GM12878 (cell line): ENCODE measurements at regions not wholly inside any gene's neighbourhood (a gene's known extent, or its start where the extent isn't known, plus 50 kb on each side); places are given as distances from the start of the nearest gene placed in this dataset.

Experiments
- ATAC-seq: fragments of 200-7000 bp; cut with Tn5 transposase; 3 replicates; pipeline ENCODE4 v1.9.1; 2020; ENCODE audit warnings: mild to moderate bottlenecking, moderate library complexity
- BruUV-seq: library from RNA; stranded (reverse); fragments of 400-500 nt; replicated peaks from 2 replicates; lab custom pipeline; 2021; lab: Mats Ljungman, UMichigan
- CTCF ChIA-PET: fragments of 300-600 bp; sonication (Branson Sonifier 250); formaldehyde crosslinking; extraction: SDS; loops from one replicate; lab custom pipeline; 2021; ENCODE audit warnings: inconsistent platforms; lab: Yijun Ruan, JAX
- POLR2A ChIA-PET: fragments of 350-600 bp; formaldehyde crosslinking; extraction: SDS; loops from one replicate; lab custom pipeline; 2021; ENCODE audit warnings: inconsistent platforms; lab: Charles Lee
- RAD21 ChIA-PET: fragments of 300-600 bp; sonication (Branson Sonifier 250); formaldehyde crosslinking; loops from one replicate; lab custom pipeline; 2023; ENCODE audit warnings: antibody characterized with exemption; ENCODE audit not compliant: unreplicated experiment; lab: Charles Lee
- SMC1A ChIA-PET: fragments of 300-600 bp; sonication (Branson Sonifier 250); formaldehyde crosslinking; loops from one replicate; lab custom pipeline; 2023; ENCODE audit not compliant: unreplicated experiment, uncharacterized antibody; lab: Charles Lee
- DNase-seq: peaks from one replicate; pipeline ENCODE4 v3.0.0-alpha.2; 2011; ENCODE audit warnings: low read depth, low spot score
- FAIRE-seq: peaks from 3 replicates; lab custom pipeline; 2011; peaks lifted over from hg19 to GRCh38; lab: Jason Lieb, UNC
- H2AFZ ChIP-seq: 2 replicates; pipeline ENCODE4 v1.6.0; 2011; ENCODE audit warnings: low read depth, low read length, control low read depth; ENCODE audit not compliant: control insufficient read depth
- H3K27ac ChIP-seq: 2 replicates; pipeline ENCODE4 v1.5.1; 2011; ENCODE audit warnings: control low read depth; ENCODE audit not compliant: control insufficient read depth, insufficient read depth
- H3K27me3 ChIP-seq, 2 experiments: replicated peaks in 1 of 2; 2 replicates each; pipeline versions ENCODE4 v1.6.0 to v1.6.1; 2011; ENCODE audit warnings: low read length in 1 of 2; ENCODE audit not compliant: control insufficient read depth in 2 of 2, insufficient read depth in 2 of 2
- H3K36me3 ChIP-seq, 2 experiments: 2 replicates each; pipeline ENCODE4 v1.5.1; 2011; ENCODE audit warnings: low read length in 1 of 2; ENCODE audit not compliant: control insufficient read depth in 2 of 2, insufficient read depth in 2 of 2
- H3K4me1 ChIP-seq: 2 replicates; pipeline ENCODE4 v1.6.1; 2011; ENCODE audit warnings: mild to moderate bottlenecking, low read length, moderate library complexity, mixed read lengths; ENCODE audit not compliant: control insufficient read depth, insufficient read depth
- H3K4me2 ChIP-seq: 2 replicates; pipeline ENCODE4 v1.6.0; 2011; ENCODE audit warnings: control low read depth; ENCODE audit not compliant: control insufficient read depth, insufficient read depth
- H3K4me3 ChIP-seq: fragments of 200-600 bp; sonication (generic); 2 replicates; pipeline ENCODE4 v1.5.1; 2016
- H3K79me2 ChIP-seq: 2 replicates; pipeline ENCODE4 v1.6.0; 2011; ENCODE audit warnings: low read length; ENCODE audit not compliant: control insufficient read depth, insufficient read depth
- H3K9ac ChIP-seq: 2 replicates; pipeline ENCODE4 v1.8.0; 2011; ENCODE audit warnings: low read length, control low read depth, mixed read lengths; ENCODE audit not compliant: control insufficient read depth, insufficient read depth
- H3K9me3 ChIP-seq: replicated peaks from 3 replicates; pipeline ENCODE4 v1.5.1; 2011; ENCODE audit warnings: mild to moderate bottlenecking, low read length; ENCODE audit not compliant: control insufficient read depth, insufficient read depth
- H4K20me1 ChIP-seq: 2 replicates; pipeline ENCODE4 v1.6.0; 2011; ENCODE audit not compliant: control insufficient read depth, insufficient read depth
- CBFB ChIP-seq: IDR thresholded peaks from 2 replicates; pipeline ENCODE4 v1.6.1; 2016; ENCODE audit warnings: antibody characterized with exemption, low read depth
- CREB1 ChIP-seq: IDR thresholded peaks from 2 replicates; pipeline ENCODE4 v1.6.1; 2012; ENCODE audit warnings: low read depth, mild to moderate bottlenecking, inconsistent platforms
- E2F8 ChIP-seq: fragments of 450-650 bp; IDR thresholded peaks from 2 replicates; pipeline ENCODE4 v1.6.1; 2018; ENCODE audit warnings: mild to moderate bottlenecking, low read depth, moderate library complexity; ENCODE audit not compliant: partially characterized antibody
- JUND ChIP-seq: IDR thresholded peaks from 2 replicates; pipeline ENCODE4 v1.6.1; 2012; ENCODE audit warnings: low read depth, mild to moderate bottlenecking, low read length, improper control_type of control experiment, moderate library complexity
- KLF5 ChIP-seq: fragments of 450-650 bp; IDR thresholded peaks from 2 replicates; pipeline ENCODE4 v1.6.1; 2014; ENCODE audit warnings: mild to moderate bottlenecking; ENCODE audit not compliant: partially characterized antibody
- MTA2 ChIP-seq: fragments of 450-650 bp; IDR thresholded peaks from 2 replicates; pipeline ENCODE4 v1.6.1; 2016; ENCODE audit warnings: low read depth, mild to moderate bottlenecking, moderate library complexity
- MTA3 ChIP-seq: IDR thresholded peaks from 2 replicates; pipeline ENCODE4 v1.6.1; 2012; ENCODE audit warnings: low read length, inconsistent platforms, borderline replicate concordance
- MXI1 ChIP-seq: fragments of 150-350 bp; IDR thresholded peaks from 2 replicates; pipeline ENCODE4 v1.6.1; 2011; ENCODE audit warnings: low read depth, mild to moderate bottlenecking, inconsistent platforms, low read length, improper control_type of control experiment
- NBN ChIP-seq: fragments of 450-650 bp; IDR thresholded peaks from 2 replicates; pipeline ENCODE4 v1.6.1; 2016
- NFYB ChIP-seq: IDR thresholded peaks from 2 replicates; pipeline ENCODE4 v1.6.1; 2011; ENCODE audit warnings: low read depth, mild to moderate bottlenecking, low read length, improper control_type of control experiment, moderate library complexity; ENCODE audit not compliant: insufficient read depth
- PAX5 ChIP-seq: IDR thresholded peaks from 2 replicates; pipeline ENCODE4 v1.6.1; 2011; ENCODE audit warnings: low read depth, low read length, borderline replicate concordance
- RAD21 ChIP-seq: IDR thresholded peaks from 2 replicates; pipeline ENCODE4 v1.6.1; 2011; ENCODE audit warnings: mild to moderate bottlenecking, low read depth, low read length, moderate library complexity; ENCODE audit not compliant: insufficient read depth
- SMAD5 ChIP-seq: IDR thresholded peaks from 2 replicates; pipeline ENCODE4 v1.6.1; 2016; ENCODE audit warnings: antibody characterized with exemption, low read depth
- SP1 ChIP-seq: IDR thresholded peaks from one replicate; pipeline ENCODE4 v1.6.1; 2011; ENCODE audit warnings: low read depth, low read length
- TCF3 ChIP-seq: IDR thresholded peaks from 2 replicates; pipeline ENCODE4 v1.6.1; 2012; ENCODE audit warnings: low read depth, mild to moderate bottlenecking, low read length, borderline replicate concordance; ENCODE audit not compliant: insufficient read depth
- WRNIP1 ChIP-seq: IDR thresholded peaks from 2 replicates; pipeline ENCODE4 v1.6.1; 2011; ENCODE audit warnings: low read depth, low read length, improper control_type of control experiment, borderline replicate concordance
- ZNF622 ChIP-seq: fragments of 450-650 bp; IDR thresholded peaks from 2 replicates; pipeline ENCODE4 v1.6.1; 2017; ENCODE audit warnings: mild to moderate bottlenecking, inconsistent platforms
- whole genome bisulfite sequencing: methylation state at CpG from one replicate; pipeline ENCODE4 v1.1.6; 2016; ENCODE audit warnings: low lambda C conversion rate; ENCODE audit not compliant: insufficient replicate concordance, insufficient coverage; ENCODE audit errors: missing lambda C conversion rate; 5-methylcytosine and 5-hydroxymethylcytosine counted together
- in situ Hi-C: fragments of 300-500 bp; cut with MboI; formaldehyde crosslinking; loops from 9 replicates; pipeline ENCODE4 v1.14.3; 2018; ENCODE audit warnings: mixed read lengths
- intact Hi-C: fragments of 100-400 bp; cut with micrococcal nuclease; formaldehyde crosslinking; loops from one replicate; pipeline ENCODE4 v1.14.2; 2022; ENCODE audit not compliant: unreplicated experiment
- TF ChIP-seq, protein P1 (sequence below): fragments of 450-650 bp; IDR thresholded peaks from 2 replicates; pipeline ENCODE4 v1.6.1; 2017; ENCODE audit warnings: borderline replicate concordance

DNA sequence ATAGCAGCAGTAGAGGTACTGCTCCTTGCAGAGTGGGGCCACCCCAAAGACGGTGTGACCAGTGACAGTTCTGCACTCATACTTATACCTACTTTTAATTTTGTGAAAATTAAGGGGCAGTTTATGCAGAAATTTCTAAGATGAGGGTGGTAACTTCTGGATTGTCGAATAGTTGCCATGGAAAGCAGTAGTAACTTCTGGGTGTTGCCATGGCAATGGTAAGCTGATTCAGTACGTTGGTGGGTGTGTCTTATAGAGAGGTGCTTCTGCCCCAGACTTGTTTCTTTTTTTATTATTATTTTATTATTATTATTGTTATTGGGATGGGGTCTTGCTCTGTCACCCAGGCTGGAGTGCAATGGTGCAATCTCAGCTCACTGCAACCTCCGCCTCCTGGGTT lies 82.8 kb upstream of the L3MBTL4 start:
- Histone ChIP-seq H3K27me3 (no peaks in the 10 kb centered on the region; a peak in 1 of 4 replicates), H3K9me3 (no peaks in the 10 kb centered on the region), H4K20me1 (no peaks in the 10 kb centered on the region)
- WGBS, result 16% methylated on average over 4 of the region's 4 CpGs
- SMC1A ChIA-PET, result interaction anchor here (0.6 kb wide), 1 partner anchor 216 kb away, joined by 3 read pairs; no protein-coding TSS in a partner anchor
- no peak for DNase-seq
- TF ChIP-seq NBN, result no peak
- TF ChIP-seq, protein P1, sequence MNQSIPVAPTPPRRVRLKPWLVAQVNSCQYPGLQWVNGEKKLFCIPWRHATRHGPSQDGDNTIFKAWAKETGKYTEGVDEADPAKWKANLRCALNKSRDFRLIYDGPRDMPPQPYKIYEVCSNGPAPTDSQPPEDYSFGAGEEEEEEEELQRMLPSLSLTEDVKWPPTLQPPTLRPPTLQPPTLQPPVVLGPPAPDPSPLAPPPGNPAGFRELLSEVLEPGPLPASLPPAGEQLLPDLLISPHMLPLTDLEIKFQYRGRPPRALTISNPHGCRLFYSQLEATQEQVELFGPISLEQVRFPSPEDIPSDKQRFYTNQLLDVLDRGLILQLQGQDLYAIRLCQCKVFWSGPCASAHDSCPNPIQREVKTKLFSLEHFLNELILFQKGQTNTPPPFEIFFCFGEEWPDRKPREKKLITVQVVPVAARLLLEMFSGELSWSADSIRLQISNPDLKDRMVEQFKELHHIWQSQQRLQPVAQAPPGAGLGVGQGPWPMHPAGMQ, result no peak
- no peak for TF ChIP-seq MTA3
- no peak for TF ChIP-seq TCF3
- no peak for TF ChIP-seq PAX5
- no peak for TF ChIP-seq E2F8
- TF ChIP-seq CREB1, result no peak
- TF ChIP-seq MTA2, result no peak
- no peak for TF ChIP-seq CBFB
- TF ChIP-seq SP1, result no peak
- TF ChIP-seq SMAD5, result no peak
- TF ChIP-seq WRNIP1, result no peak
- no peak for TF ChIP-seq JUND
- TF ChIP-seq KLF5, result no peak
- no peak for TF ChIP-seq RAD21
- no peak for TF ChIP-seq NFYB
- no peak for TF ChIP-seq ZNF622
- no peak for TF ChIP-seq MXI1
- TF ChIP-seq, all 136 proteins: peak for 0
- FAIRE-seq (no peak), ATAC-seq (no peak)
- Histone ChIP-seq H3K36me3 (no peaks in the 10 kb centered on the region), H3K79me2 (no peaks in the 10 kb centered on the region), H3K27ac (no peak overlapping the region), H2AFZ (no peak overlapping the region), H3K4me3 (no peak overlapping the region), H3K9ac (no peak overlapping the region), H3K4me1 (no peaks in the 10 kb centered on the region), H3K4me2 (no peak overlapping the region)
- no TSS peak for BruUV-seq
- ChIA-PET CTCF (interaction anchor here (0.8 to 1.8 kb wide), 2 partner anchors 14 to 25 kb away, joined by 3 to 5 read pairs; no protein-coding TSS in a partner anchor), POLR2A (no interaction called here), RAD21 (no interaction called here)
- in situ Hi-C loops (no loop called here), intact Hi-C loops (no loop called here)
